ENCODE measurements at regions not wholly inside any gene's neighbourhood (a gene's known extent, or its start where the extent isn't known, plus 50 kb on each side); places are given as distances from the start of the nearest gene placed in this dataset.

- no peaks in the 10 kb centered on the region; the same call in 1 of the 2 replicates for H3K36me3 ChIP-seq
- DNase-seq: no peak
- no peaks in the 10 kb centered on the region; the same call in 1 of the 2 replicates for H3K9me3 ChIP-seq (replicated peaks)
These were observed 393.2 kb downstream of the BCAT1 start for GRCh38 chr12:24555730-24556129.

GRCh38 chr12:24554612-24555295, 394.1 kb downstream of the BCAT1 start:
- no peak overlapping the region for H3K4me3 ChIP-seq
- no peaks in the 10 kb centered on the region for H3K4me1 ChIP-seq
- H3K36me3 ChIP-seq: no peaks in the 10 kb centered on the region; the same call in 1 of the 2 replicates
- DNase-seq: no peak
- no peaks in the 10 kb centered on the region; the same call in 1 of the 2 replicates for H3K9me3 ChIP-seq (replicated peaks)
- H3K27me3 ChIP-seq: no peaks in the 10 kb centered on the region
- no peak overlapping the region for H3K27ac ChIP-seq

More at GRCh38 chr12:24555730-24556129, 393.2 kb downstream of the BCAT1 start:
- Histone ChIP-seq H3K27me3 (no peaks in the 10 kb centered on the region), H3K4me3 (no peak overlapping the region), H3K4me1 (peaks cover 4% of the 10 kb centered on the region; the same call in 1 of the 2 replicates), H3K27ac (no peak overlapping the region)

GRCh38 chr12:24553259-24553658, 395.6 kb downstream of the BCAT1 start:
- Histone ChIP-seq H3K27ac (no peak overlapping the region), H3K4me1 (no peaks in the 10 kb centered on the region), H3K36me3 (no peaks in the 10 kb centered on the region; the same call in 1 of the 2 replicates), H3K27me3 (no peaks in the 10 kb centered on the region), H3K4me3 (no peak overlapping the region), H3K9me3 (replicated peaks) (no peaks in the 10 kb centered on the region; the same call in 1 of the 2 replicates)
- no peak for DNase-seq

- DNase-seq: no peak
- no peak overlapping the region for H3K27ac ChIP-seq
- no peaks in the 10 kb centered on the region for H3K4me1 ChIP-seq
- H3K9me3 ChIP-seq (replicated peaks): no peaks in the 10 kb centered on the region; the same call in 1 of the 2 replicates
- H3K27me3 ChIP-seq: no peaks in the 10 kb centered on the region
- H3K36me3 ChIP-seq: no peaks in the 10 kb centered on the region; the same call in 1 of the 2 replicates
- H3K4me3 ChIP-seq: no peak overlapping the region
These were observed 397.6 kb downstream of the BCAT1 start for GRCh38 chr12:24551163-24551786.

GRCh38 chr12:24550609-24551008, 398.3 kb downstream of the BCAT1 start:
- H3K36me3 ChIP-seq: no peaks in the 10 kb centered on the region; the same call in 1 of the 2 replicates
- H3K9me3 ChIP-seq (replicated peaks): no peaks in the 10 kb centered on the region; the same call in 1 of the 2 replicates
- no peaks in the 10 kb centered on the region for H3K4me1 ChIP-seq
- H3K27me3 ChIP-seq: no peaks in the 10 kb centered on the region
- no peak for DNase-seq
- no peak overlapping the region for H3K27ac ChIP-seq
- H3K4me3 ChIP-seq: no peak overlapping the region

GRCh38 chr12:24546661-24547060, 402.2 kb downstream of the BCAT1 start:
- no peak overlapping the region for H3K27ac ChIP-seq
- no peak for DNase-seq
- H3K36me3 ChIP-seq: no peaks in the 10 kb centered on the region
- no peaks in the 10 kb centered on the region for H3K27me3 ChIP-seq
- no peaks in the 10 kb centered on the region for H3K4me1 ChIP-seq
- no peak overlapping the region for H3K4me3 ChIP-seq
- no peaks in the 10 kb centered on the region for H3K9me3 ChIP-seq (replicated peaks)

- no peak for DNase-seq
- no peaks in the 10 kb centered on the region for H3K9me3 ChIP-seq (replicated peaks)
- no peaks in the 10 kb centered on the region for H3K36me3 ChIP-seq
- no peak overlapping the region for H3K27ac ChIP-seq
- H3K27me3 ChIP-seq: no peaks in the 10 kb centered on the region
- no peak overlapping the region for H3K4me3 ChIP-seq
- H3K4me1 ChIP-seq: no peaks in the 10 kb centered on the region
These were observed 402.8 kb downstream of the BCAT1 start for GRCh38 chr12:24546084-24546483.

GRCh38 chr12:24544368-24544767, 404.5 kb downstream of the BCAT1 start:
- Histone ChIP-seq H3K4me1 (no peaks in the 10 kb centered on the region), H3K36me3 (no peaks in the 10 kb centered on the region), H3K4me3 (no peak overlapping the region), H3K27me3 (no peaks in the 10 kb centered on the region), H3K9me3 (replicated peaks) (no peaks in the 10 kb centered on the region), H3K27ac (no peak overlapping the region)
- DNase-seq: no peak

- DNase-seq: no peak
- no peak overlapping the region for H3K4me3 ChIP-seq
- H3K27ac ChIP-seq: no peak overlapping the region
- no peaks in the 10 kb centered on the region for H3K27me3 ChIP-seq
- H3K4me1 ChIP-seq: no peaks in the 10 kb centered on the region
- no peaks in the 10 kb centered on the region for H3K9me3 ChIP-seq (replicated peaks)
- no peaks in the 10 kb centered on the region for H3K36me3 ChIP-seq
These were observed 407.6 kb downstream of the BCAT1 start for GRCh38 chr12:24541193-24541871.

- Histone ChIP-seq H3K36me3 (no peaks in the 10 kb centered on the region), H3K9me3 (replicated peaks) (no peaks in the 10 kb centered on the region), H3K27me3 (no peaks in the 10 kb centered on the region), H3K4me3 (no peak overlapping the region), H3K4me1 (no peaks in the 10 kb centered on the region), H3K27ac (no peak overlapping the region)
- DNase-seq: no peak
These were observed 409.3 kb downstream of the BCAT1 start for GRCh38 chr12:24539646-24540045.

- H3K4me3 ChIP-seq: no peak overlapping the region
- no peaks in the 10 kb centered on the region for H3K36me3 ChIP-seq
- peak in 1 of 2 experiments; percentile 12 for DNase-seq
- H3K4me1 ChIP-seq: no peaks in the 10 kb centered on the region
- H3K27me3 ChIP-seq: no peaks in the 10 kb centered on the region
- no peaks in the 10 kb centered on the region for H3K9me3 ChIP-seq (replicated peaks)
- no peak overlapping the region for H3K27ac ChIP-seq
These were observed 411.6 kb downstream of the BCAT1 start for GRCh38 chr12:24537083-24537860.

GRCh38 chr12:24535334-24536069, 413.4 kb downstream of the BCAT1 start:
- no peak for DNase-seq
- H3K4me1 ChIP-seq: no peaks in the 10 kb centered on the region

GRCh38 chr12:24534622-24535021, 414.3 kb downstream of the BCAT1 start:
- Histone ChIP-seq H3K9me3 (replicated peaks) (no peaks in the 10 kb centered on the region), H3K27me3 (no peaks in the 10 kb centered on the region), H3K27ac (no peak overlapping the region), H3K4me1 (no peaks in the 10 kb centered on the region), H3K36me3 (no peaks in the 10 kb centered on the region), H3K4me3 (no peak overlapping the region)
- peak in 1 of 2 experiments; percentile 3 for DNase-seq

More at GRCh38 chr12:24535334-24536069, 413.4 kb downstream of the BCAT1 start:
- Histone ChIP-seq H3K9me3 (replicated peaks) (no peaks in the 10 kb centered on the region), H3K36me3 (no peaks in the 10 kb centered on the region), H3K27ac (no peak overlapping the region), H3K27me3 (no peaks in the 10 kb centered on the region), H3K4me3 (no peak overlapping the region)
